Mucosa of rectum (tissue), 2 donors: ENCODE measurements at regions not wholly inside any gene's neighbourhood (a gene's known extent, or its start where the extent isn't known, plus 50 kb on each side); places are given as distances from the start of the nearest gene placed in this dataset.
"Not testable (repeated sequence)": the region's sequence is repeated elsewhere in the genome, so short reads cannot be mapped to it uniquely, and the experiment has no call there.

Experiments used
- H3K27ac ChIP-seq, 2 donors: one replicate each; pipeline ENCODE4 v1.7.0; 2013; ENCODE audit warnings: inconsistent platforms in 2 of 2, low read depth in 2 of 2, low read length in 2 of 2
- H3K27me3 ChIP-seq, 2 donors: one replicate each; pipeline ENCODE4 v1.7.0; 2013; ENCODE audit warnings: low read length in 2 of 2; ENCODE audit not compliant: control insufficient read depth in 2 of 2, insufficient read depth in 2 of 2
- H3K36me3 ChIP-seq, 2 donors: one replicate each; pipeline ENCODE4 v1.7.0; 2013; ENCODE audit warnings: low read length in 2 of 2; ENCODE audit not compliant: control insufficient read depth in 2 of 2, insufficient read depth in 2 of 2
- H3K4me1 ChIP-seq, 2 donors: one replicate each; pipeline ENCODE4 v1.7.0; 2013; ENCODE audit warnings: low read length in 2 of 2, mild to moderate bottlenecking in 1 of 2; ENCODE audit not compliant: control insufficient read depth in 2 of 2, insufficient read depth in 2 of 2
- H3K4me3 ChIP-seq, 2 donors: one replicate each; pipeline ENCODE4 v1.7.0; 2013; ENCODE audit warnings: low read length in 2 of 2
- H3K9ac ChIP-seq, 2 donors: one replicate each; pipeline ENCODE4 v1.7.0; 2013; ENCODE audit warnings: low read length in 2 of 2, low read depth in 1 of 2, mild to moderate bottlenecking in 1 of 2
- H3K9me3 ChIP-seq, 2 donors: one replicate each; pipeline ENCODE4 v1.7.0; 2013; ENCODE audit warnings: low read length in 2 of 2; ENCODE audit not compliant: control insufficient read depth in 2 of 2
- donor health status: healthy.
- donor health status: Normal muscosa, but diverticular disease.

- H3K36me3 ChIP-seq, H3K9me3 ChIP-seq, H3K27me3 ChIP-seq, H3K27ac ChIP-seq, H3K4me1 ChIP-seq, H3K4me3 ChIP-seq, H3K9ac ChIP-seq: not testable (repeated sequence)
These were observed 93.9 kb downstream of the METRNL start for GRCh38 chr17:83173180-83173913.

DNA sequence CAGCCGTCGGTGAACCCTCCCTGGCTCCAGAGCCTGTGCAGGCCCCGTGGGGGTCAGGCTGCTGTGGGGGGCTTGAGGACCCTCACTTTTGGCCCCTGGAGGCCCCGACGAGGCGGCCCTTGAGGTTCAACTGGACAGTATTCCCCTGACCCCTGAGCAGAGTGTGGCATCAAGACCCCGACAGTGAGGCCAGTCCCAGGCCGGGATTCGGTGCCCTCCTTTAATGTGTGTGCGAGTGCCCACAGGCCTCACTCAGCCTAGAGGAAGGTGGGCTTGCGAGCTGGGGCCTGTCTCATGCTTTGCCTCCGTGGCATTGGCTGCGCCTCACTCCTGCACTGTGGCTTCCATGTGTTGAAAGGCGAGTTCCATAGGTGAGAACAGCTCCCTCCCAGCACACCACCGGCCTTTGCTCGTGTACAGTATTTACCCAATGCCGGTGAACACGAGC lies 94.5 kb downstream of the METRNL start:
- Histone ChIP-seq H3K27ac (no peak overlapping the region), H3K27me3 (no peaks in the 10 kb centered on the region), H3K9ac (no peak overlapping the region), H3K36me3 (no peaks in the 10 kb centered on the region), H3K9me3 (no peaks in the 10 kb centered on the region), H3K4me1 (no peaks in the 10 kb centered on the region), H3K4me3 (no peak overlapping the region)

GRCh38 chr17:83174362-83175118 lies 95.1 kb downstream of the METRNL start:
- Histone ChIP-seq H3K27ac (no peak overlapping the region), H3K4me3 (no peak overlapping the region), H3K4me1 (no peaks in the 10 kb centered on the region), H3K36me3 (no peaks in the 10 kb centered on the region), H3K27me3 (no peaks in the 10 kb centered on the region), H3K9me3 (no peaks in the 10 kb centered on the region), H3K9ac (no peak overlapping the region)

- no peak overlapping the region for H3K9ac ChIP-seq
- H3K27me3 ChIP-seq: no peaks in the 10 kb centered on the region
- H3K27ac ChIP-seq: no peak overlapping the region
- H3K4me1 ChIP-seq: no peaks in the 10 kb centered on the region
- no peaks in the 10 kb centered on the region for H3K9me3 ChIP-seq
- no peaks in the 10 kb centered on the region for H3K36me3 ChIP-seq
- no peak overlapping the region for H3K4me3 ChIP-seq
These were observed 95.9 kb downstream of the METRNL start for GRCh38 chr17:83175119-83175821.

GRCh38 chr17:83175822-83176622 lies 96.6 kb downstream of the METRNL start:
- Histone ChIP-seq H3K4me1 (no peaks in the 10 kb centered on the region), H3K9ac (no peak overlapping the region), H3K27me3 (no peaks in the 10 kb centered on the region)

GRCh38 chr17:83176623-83177583 lies 97.5 kb downstream of the METRNL start:
- Histone ChIP-seq H3K4me1 (no peaks in the 10 kb centered on the region), H3K36me3 (no peaks in the 10 kb centered on the region), H3K4me3 (no peak overlapping the region), H3K27ac (no peak overlapping the region), H3K27me3 (no peaks in the 10 kb centered on the region), H3K9me3 (no peaks in the 10 kb centered on the region), H3K9ac (no peak overlapping the region)

More at GRCh38 chr17:83175822-83176622, 96.6 kb downstream of the METRNL start:
- Histone ChIP-seq H3K36me3 (no peaks in the 10 kb centered on the region), H3K9me3 (no peaks in the 10 kb centered on the region), H3K27ac (no peak overlapping the region), H3K4me3 (no peak overlapping the region)

GRCh38 chr17:83177611-83178532 lies 98.5 kb downstream of the METRNL start:
- no peak overlapping the region for H3K4me3 ChIP-seq
- H3K9me3 ChIP-seq: no peaks in the 10 kb centered on the region
- no peak overlapping the region for H3K27ac ChIP-seq
- H3K27me3 ChIP-seq: no peaks in the 10 kb centered on the region
- no peaks in the 10 kb centered on the region for H3K4me1 ChIP-seq
- no peak overlapping the region for H3K9ac ChIP-seq
- no peaks in the 10 kb centered on the region for H3K36me3 ChIP-seq

DNA sequence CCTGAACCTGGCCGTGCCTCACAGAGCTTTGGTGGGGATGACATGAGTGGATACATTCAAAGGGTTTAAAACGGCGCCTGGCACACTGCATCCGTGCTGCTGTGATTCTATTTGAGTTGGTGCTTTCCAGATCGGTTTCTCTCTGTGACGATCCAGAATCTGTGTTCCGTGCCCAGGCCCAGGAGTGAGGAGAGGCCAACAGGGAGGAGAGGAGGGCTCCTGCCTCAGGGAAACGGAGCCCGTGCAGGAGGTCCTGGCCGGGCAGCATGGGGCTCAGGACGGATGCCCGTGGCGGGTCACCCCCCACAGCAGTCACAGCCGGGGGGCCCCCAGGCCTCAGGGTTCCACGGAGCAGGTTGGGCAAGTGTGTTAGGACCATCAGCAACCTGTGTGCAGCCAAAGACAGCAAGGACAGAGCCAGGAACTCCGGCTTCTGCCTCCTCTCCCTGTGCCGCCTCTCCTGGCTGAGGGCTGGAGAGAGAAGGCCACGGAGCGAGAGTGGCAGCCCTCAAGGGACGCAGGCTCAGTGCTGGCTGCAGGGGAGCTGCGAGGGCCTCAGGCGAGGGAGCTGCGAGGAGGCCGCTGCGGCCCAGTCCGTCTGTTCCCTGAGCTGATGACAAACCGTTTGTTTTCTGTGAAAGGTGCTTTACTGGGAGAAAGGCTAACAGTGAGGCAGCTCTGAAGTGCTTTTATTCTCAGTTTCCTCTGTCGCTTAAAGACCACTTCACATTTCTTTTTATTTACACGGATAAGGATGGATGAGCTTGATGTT lies 99.3 kb downstream of the METRNL start:
- Histone ChIP-seq H3K4me1 (no peaks in the 10 kb centered on the region), H3K9ac (no peak overlapping the region), H3K36me3 (no peaks in the 10 kb centered on the region), H3K9me3 (no peaks in the 10 kb centered on the region), H3K27me3 (no peaks in the 10 kb centered on the region), H3K27ac (no peak overlapping the region), H3K4me3 (no peak overlapping the region)
